ENCODE measurements at regions not wholly inside any gene's neighbourhood (a gene's known extent, or its start where the extent isn't known, plus 50 kb on each side); places are given as distances from the start of the nearest gene placed in this dataset.
A peak's percentile ranks its signal among the peaks of the same experiment; 100 is the strongest.
"Not testable (repeated sequence)": the region's sequence is repeated elsewhere in the genome, so short reads cannot be mapped to it uniquely, and the experiment has no call there.

DNA sequence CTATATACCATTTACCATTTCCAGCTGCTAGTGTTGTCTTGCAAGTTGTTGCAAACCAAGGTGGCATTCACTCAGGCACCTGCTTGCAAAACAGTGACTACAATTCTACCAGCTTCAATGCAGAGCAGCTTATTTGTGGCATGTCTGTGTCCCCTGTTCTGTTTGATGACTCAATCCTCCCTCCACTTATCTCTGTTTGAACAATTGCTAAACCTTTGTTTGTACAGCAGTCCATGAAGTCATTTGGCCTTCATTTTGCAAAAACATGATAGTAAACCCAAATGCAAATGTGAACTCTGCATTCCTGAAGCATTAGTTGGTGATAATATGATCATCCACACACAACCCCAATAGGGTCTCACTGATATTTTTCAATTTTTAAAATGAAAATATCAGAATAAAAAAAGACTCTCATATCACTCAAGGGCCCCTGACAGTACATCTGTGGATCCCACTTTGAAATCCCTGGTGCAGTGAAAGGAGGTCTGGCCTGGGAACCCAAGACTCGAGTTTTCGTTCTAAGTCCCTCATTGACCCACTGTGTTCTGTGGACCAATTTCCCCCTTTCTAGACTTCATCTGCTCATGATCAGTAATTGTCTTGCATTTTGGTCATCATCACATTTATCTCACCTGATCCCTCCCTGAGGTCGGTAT lies 425.4 kb downstream of the RPS24 start:
- no peak for DNase-seq (ENCODE audit: low spot score)

DNA sequence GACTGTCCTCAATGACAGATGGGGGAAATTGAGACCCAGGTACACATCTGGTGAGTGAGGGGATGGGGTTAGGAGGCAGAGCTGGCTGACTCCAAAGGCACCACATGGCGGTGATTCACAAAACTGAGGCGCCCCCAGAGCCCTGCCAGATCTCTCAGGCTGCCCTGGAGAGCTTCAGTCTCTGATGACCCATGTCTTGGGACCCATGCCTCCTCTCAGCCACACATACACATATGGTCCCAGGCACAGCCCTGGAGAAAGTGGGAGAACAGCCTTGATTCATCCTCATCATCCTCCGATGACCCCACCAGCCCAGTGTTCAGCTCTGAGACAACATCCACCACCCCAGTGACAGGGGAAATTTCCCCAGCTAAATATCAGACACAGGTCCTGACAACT lies 426.0 kb downstream of the RPS24 start:
- no peak for DNase-seq (ENCODE audit: low spot score)

DNA sequence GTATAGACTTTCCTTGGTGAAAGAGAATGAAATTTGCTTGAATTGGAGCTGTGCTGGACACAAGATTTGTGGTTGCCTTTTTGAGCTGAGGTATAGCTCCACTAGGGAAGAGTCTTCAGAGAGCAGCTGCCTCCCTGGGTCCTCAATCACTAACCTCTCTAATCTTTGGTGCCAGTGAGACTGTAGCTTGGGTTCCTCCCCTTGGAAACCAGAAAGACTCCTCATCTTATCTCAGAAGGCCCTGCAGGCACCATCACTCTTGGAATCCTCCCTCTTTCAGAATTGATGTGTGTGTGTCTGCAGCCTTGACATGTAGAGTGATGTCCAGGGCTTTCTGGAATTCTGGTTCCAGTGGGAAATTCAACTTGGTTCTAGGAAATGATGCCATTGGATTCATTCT lies 426.5 kb downstream of the RPS24 start:
- DNase-seq (ENCODE audit: low spot score): no peak

DNA sequence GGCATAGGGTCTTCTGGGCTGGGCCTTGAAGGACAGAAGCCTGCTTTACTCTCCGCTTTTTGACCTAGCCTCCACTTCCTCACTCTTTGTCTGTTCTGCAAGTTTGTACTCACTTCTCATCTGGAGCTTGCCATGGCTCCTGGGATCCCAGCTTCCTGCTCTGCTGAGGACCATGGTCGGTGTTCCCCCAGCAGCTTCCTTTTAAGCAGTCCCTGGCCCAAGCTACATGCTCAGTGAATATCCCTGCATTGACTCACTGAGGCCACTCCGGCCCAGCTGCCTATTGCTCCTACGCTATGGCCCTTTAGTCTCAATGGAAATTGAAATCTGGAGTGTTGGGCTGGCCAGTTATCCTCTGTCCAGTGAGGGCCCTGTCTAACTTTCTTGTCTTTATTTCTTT lies 427.7 kb downstream of the RPS24 start:
- DNase-seq (ENCODE audit: low spot score): no peak

DNA sequence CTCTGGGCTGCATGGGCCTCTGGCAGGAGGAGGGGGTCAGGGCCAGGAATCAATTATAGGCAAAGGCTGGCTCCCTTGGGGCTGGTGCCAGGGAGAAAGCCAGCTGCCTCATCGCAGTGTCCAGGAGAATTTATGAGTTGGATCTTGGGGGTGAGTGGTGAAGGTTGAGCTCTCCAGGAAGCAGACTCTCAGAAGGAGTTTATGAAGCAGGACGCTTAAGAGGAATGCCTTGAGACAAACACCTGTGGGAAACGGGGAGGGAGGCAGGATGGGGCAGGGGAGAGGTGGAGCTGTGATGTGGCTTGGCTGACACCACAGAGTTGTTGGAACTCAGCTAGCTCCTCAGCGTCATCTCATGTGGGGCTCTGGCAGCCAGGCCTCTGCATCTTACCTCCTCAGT lies 428.5 kb downstream of the RPS24 start:
- no peak for DNase-seq (ENCODE audit: low spot score)

DNA sequence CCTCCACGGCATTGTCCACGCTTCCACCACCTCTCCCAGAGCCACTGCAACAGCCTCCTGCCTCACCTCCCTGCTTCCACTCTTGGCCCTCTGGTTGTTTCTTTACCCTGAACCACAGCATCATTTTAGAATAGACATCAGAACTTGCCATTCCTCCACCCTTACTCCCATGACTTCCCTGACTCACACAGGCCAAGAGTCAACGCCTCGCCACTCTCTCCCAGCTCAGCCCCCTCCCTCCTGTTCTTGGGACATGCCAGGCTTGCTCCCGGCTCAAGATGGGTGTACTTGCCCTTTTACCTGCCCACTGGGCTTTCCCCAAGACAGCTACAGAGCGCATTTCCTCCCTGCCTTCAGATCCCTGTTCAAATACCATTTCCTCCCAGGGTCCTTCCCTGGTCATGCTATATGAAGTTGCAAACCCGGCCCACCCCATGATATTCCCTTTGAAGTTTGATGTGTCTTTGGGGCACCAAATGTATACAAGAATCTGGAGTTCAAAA lies 429.1 kb downstream of the RPS24 start:
- no peak for DNase-seq (ENCODE audit: low spot score)

DNA sequence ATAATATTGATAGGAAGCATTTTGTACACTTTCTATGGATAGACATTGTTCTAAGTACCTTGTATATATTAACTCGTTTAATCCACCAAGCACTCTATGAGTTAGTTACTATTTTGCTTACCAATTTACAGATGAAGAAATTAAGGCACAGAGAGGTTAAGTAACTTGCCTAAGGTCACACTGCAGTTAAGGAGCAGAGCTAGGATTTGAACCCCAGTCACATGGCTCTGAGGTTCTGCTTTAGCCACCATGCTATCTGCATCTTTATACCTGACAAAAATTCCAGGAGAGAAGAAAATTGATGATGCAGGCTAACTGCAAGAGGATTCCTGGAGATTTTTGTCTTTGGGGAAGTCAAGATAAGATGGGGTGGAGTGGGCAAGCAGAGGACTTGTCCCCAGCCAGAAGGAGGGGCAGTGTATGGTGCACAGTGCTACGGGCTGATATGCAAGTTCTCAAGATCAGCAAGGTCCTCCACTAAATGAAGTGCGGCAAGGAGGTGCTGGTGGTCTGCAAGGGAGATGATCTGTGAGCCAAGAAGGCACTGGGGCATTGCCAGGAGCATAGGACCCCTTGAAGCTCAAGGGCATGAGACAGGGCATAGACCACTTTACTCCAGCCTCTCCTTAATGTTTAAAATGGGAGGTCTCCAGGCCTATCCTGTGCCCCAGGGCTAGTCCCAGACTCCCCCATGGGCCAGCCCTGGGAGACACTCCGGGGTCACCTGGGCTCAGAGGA lies 430.6 kb downstream of the RPS24 start:
- DNase-seq (ENCODE audit: low spot score): no peak

DNA sequence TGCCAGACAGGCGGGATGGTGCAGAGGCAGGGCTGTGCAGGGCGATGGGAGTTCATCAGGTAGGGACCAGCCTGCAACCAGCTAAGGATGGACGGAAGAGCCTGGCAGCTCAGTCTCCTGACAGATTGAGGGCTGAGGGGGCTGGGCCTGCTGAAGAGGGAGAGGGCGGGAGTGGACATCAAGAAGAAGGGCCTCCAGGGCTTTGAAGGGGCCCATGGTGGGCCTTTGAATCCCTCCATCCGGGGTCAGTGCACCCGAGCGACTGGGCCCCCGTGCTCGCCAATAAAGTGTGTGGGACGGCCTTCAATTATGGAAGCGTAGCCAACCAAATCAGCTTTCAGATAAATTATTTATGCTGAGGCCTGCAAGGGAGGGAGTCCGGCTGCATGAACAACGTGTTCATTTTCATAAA lies 431.2 kb downstream of the RPS24 start:
- DNase-seq (ENCODE audit: low spot score): no peak

DNA sequence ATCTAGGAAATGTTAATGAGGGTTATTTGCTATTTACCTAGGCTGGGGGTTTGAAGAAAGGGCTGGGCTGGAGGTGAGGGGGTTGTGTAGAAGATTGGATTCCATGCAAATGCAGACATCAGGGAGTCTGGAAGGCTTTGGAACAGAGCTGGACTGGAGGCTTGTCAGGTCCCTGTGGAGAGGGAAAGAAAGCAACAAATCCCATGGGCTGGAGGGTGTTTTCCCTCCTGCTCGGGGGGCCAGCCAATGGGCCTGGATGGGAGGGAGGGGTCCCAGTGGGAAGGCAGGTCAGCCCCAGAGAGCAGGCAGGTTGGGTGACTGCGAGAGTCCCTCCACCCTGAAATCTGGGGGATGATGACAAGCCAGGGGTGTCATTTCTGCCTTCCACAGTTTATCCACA lies 431.8 kb downstream of the RPS24 start:
- DNase-seq (ENCODE audit: low spot score): no peak

DNA sequence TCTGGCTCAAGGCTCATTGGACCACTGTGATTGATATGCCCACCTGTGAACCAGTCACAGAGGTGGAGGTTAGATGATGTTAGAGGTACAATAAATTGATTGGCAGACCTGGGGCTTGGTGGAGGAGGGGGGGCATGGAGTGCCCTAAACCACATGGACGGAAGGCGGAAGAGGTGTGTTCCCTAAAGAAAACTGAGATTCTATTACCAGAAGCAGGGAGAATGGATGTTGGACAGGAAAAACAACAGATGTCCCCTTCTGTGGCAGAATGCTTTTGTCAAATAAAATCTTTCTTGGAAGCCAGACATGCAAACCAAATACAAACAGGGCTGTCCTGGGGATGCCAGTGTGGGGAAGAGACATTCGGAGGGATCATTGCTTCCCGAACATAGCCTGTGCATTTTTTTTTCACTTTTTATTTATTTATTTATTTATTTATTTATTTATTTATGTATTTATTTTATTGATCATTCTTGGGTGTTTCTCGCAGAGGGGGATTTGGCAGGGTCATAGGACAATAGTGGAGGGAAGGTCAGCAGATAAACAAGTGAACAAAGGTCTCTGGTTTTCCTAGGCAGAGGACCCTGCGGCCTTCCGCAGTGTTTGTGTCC lies 433.9 kb downstream of the RPS24 start:
- peak; percentile 83 for DNase-seq (ENCODE audit: low spot score)

DNA sequence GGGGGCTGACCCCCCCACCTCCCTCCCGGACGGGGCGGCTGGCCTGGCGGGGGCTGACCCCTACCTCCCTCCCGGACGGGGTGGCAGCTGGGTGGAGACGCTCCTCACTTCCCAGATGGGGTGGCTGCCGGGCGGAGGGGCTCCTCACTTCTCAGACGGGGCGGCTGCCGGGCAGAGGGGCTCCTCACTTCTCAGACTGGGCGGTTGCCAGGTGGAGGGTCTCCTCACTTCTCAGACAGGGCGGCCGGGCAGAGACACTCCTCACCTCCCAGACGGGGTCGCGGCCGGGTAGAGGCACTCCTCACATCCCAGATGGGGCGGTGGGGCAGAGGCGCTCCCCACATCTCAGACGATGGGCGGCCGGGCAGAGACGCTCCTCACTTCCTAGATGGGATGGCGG lies 435.1 kb downstream of the RPS24 start:
- DNase-seq (ENCODE audit: low spot score): not testable (repeated sequence)

DNA sequence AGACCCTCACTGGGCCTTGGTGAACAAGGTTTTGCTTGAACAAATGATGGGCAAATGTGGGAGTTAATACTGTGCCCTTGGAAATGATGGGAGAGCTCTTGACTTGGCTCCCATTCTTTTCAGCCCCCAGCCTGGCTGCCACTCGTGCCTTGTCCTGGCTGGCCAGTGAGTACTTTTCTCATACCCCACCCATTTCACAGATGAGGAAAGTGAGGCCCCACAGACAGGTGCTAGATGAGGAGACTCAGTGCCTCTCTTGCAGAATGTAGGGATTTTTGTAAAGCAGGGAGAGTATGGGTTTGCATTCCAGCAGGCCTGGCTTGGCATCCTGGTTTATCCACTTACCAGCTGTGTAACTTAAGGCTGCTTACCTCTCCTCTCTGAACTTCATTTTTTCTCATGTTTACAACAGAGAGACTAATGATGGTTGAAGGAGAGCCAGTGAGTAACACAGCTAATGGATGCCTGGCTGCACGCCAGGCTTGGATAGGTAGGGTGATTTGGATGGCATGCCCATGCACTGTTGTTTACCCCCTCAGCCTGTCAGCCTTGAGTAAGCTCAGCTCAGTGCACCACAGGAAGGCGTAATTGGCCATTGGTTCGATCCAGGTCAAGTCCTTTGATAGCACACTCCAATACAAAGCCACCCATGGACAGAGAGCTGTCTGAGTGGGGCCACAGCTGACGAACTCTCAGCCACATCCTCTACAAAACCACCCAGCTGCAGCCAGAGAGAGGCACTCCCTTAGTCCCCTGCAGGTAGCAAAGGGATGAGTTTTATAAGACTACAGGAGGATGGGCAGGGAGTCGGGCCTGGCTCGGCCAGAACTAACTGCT lies 436.8 kb downstream of the RPS24 start:
- DNase-seq (ENCODE audit: low spot score): peak; percentile 10

DNA sequence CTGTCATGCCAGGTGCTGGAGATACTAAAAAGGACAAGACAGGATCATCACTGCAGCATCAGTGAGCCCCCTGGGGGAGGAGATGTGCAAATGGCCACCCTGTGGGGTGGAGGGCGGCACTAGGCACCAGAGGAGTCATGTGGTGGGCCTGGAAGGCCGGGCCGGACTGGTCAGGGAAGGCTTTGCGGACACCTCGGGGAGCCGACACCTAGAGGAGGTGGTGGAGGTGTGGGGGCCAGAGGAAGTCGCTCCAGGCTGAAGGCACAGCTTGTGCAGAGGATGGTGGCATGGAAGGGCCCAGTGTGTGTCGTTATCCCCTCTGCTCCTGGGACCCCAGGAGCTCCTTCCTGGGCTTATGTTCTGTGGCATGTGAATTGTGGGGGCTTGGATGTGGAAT lies 437.7 kb downstream of the RPS24 start:
- no peak for DNase-seq (ENCODE audit: low spot score)

DNA sequence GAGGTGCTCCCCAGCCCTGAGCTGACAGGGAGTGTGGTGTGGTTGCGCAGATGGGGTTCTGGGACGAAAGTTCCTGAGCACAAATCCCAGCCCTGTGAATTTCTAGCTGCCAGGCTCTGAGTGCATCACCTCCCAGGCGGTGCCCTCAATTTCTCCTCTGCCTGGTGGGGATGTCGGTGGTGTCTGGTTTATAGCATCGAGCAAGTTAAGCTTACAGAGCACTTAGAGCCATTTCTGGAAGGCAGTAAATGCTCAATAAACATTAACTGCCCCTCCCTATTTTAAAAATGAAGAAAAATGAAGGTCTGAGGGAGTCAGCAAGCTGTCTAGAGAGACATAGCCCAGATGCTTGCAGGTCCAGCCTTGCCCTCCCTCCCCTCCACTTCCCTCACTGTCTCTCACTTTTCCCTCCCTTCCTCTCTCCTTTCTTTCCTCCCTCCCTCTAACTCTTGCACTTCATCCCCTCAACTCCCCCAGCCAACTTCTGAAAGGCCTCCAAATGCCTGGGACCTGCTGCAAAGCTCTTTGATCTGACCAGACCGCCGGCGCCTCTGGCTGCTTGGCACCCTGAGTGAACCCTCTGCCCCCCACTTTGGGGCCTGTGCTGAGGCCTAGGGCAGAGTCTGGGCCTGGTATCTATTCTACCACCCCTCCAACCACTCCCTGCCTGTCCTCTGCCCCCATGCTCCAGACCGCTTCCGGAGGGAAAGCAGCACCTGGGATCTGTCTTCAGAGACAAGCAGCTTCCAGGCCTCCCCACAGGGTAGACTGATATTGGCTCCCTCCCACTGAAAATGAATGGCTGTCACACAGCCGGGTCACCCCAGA lies 438.3 kb downstream of the RPS24 start:
- no peak for DNase-seq (ENCODE audit: low spot score)

DNA sequence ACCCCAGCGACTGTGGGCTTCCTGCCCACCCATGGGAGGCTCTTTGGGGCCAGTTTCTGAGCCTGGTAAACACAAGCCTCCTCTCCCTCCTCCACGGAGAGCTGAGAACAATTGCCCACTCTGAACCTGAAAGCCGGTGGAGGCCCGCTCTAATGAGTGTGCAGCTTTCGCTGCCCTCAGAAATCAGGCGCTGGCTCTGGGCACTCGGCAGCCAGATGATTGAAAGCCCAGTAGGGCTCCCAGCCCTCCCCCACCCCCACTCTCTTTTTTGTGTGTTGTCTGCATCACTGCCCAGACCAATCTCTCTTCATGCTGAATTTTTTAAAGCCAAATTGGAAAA lies 438.9 kb downstream of the RPS24 start:
- DNase-seq (ENCODE audit: low spot score): no peak

DNA sequence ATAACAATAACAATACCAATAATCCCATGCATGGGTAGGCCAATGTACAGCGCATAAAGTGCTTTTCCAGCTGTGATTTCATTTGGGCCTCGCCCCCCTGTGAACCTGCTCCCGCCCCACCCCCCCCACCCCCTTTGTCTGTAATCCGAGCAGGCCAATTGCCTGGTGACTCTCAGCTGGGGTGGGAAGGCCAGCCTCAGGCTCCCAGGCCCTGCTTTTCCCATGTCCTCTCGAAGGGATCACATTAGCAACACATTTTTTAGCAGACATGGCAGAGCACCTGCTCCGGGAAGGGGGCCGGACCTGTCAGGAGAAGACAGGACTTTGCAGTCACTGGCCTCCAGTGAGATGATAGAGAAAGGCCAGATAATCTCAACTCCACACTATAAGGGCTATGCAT lies 439.3 kb downstream of the RPS24 start:
- no peak for DNase-seq (ENCODE audit: low spot score)

DNA sequence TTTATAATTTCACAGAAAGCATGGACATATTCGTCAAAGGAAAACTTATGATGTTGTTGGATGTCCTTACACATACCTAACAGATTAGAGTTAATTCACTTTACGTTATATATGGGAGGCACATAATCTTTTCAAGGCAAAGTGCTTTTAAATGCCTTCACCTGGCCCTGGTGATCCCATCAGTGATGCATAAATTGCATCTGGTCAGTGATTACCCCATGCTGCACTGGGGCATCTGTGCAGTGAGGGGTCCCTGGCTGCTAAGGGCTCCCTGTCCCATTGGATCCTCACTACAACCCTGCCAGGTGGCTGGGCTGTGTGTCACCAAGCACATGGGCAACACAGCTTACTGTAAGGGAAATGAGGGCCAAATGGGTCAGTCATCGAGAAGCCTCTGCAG lies 441.1 kb downstream of the RPS24 start:
- DNase-seq (ENCODE audit: low spot score): no peak

DNA sequence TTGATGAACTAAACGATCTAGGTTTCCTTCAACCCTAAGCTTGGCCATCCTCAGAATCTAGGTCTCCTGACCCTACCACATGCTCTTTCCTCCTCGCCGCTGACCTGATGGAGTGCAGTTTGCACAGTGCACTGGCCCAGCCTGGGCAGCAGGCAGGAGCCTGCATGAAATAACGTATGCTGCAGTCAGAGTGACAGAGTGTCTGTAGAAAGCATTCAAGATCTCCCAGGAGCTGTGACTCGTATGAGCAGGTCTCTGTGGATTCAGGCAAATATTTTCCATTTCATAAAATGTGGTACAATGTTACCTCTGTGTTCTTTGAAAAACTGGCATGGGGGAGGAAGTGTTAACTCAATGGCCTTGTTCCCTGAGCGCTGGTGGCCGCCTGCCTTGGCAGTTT lies 441.8 kb downstream of the RPS24 start:
- no peak for DNase-seq (ENCODE audit: low spot score)

DNA sequence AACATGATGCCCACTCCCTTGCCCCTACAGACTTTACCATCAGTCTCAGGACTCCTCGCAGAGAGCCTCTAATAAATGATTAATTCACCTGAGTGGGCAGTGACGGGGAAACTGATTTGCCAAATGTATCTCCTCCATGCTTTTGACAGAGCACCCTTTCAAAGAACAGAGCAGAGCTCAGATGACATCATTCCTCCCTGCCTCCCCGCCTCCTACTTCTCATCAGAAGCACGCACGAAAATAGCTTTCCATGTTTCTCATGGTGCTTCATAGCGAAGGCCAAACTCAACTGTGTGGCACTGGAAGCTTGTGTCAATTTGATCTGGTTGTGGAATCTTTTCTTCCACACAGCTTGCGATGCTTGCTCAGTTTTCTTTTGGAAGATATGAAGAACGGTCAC lies 442.5 kb downstream of the RPS24 start:
- DNase-seq (ENCODE audit: low spot score): no peak

DNA sequence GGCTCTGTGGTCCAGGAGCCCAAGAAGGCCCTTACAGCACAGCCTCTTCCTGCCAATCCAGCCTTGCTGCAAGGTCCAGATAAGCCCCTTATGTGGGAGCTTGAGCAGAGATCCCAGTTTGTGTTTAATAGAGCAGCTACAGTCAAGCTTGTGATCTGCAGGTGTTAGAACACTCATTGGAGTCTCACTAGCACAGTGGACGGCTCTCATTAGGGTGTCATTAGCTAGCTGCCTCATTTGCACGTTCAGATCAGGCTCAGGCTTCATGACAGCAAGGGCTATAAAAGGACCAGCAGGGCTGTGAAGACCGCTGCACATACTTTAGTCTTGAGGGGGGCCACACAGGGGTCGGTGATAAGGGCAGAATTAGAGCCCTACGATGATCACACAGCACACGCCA lies 443.2 kb downstream of the RPS24 start:
- DNase-seq (ENCODE audit: low spot score): no peak

DNA sequence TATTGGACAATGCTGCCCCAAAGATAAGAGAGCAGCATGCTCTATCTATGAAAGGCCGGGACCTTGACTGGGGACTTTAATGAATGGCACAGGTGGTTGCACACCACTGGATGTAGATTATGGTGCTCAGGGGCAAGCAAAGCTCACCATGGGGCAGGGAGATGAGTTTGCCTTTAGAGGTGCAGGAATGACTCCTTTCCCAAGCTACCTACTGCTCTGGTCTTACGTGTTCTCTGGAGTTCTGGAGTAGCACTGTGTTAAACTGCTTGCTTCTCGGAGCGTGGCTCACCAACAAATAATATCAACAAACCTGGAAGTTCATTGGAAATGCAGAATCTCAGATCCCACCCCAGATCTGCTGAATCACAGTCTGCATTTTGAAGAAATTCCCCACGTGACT lies 445.3 kb downstream of the RPS24 start:
- DNase-seq (ENCODE audit: low spot score): no peak

DNA sequence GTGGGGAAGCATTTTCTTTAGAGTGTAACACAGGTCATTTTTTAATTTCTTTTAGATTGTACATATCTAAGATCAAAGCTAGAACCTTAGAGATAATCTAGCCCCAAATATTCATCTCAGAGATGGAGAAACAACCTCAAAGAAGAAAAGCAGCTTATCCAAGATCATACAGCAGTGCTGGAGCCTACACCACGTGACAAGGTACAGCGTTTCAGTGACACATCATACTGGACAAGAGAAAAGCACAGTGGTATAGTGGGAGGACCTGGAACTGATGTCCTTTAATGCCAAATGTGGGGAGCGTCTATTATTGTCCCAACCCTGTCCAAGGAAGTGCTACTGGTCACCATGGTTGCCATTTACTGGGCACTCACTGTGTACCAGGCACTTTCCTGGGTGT lies 445.8 kb downstream of the RPS24 start:
- DNase-seq (ENCODE audit: low spot score): no peak
